DMS153 treated with DMSO at 0.1 percent for 48 hours (cell line): ENCODE measurements at regions not wholly inside any gene's neighbourhood (a gene's known extent, or its start where the extent isn't known, plus 50 kb on each side); places are given as distances from the start of the nearest gene placed in this dataset.

ENCODE experiments used
- DNase-seq: peaks from one replicate; lab custom pipeline; 2025; ENCODE audit not compliant: unreplicated experiment; lab: John Stamatoyannopoulos, UW

DNA sequence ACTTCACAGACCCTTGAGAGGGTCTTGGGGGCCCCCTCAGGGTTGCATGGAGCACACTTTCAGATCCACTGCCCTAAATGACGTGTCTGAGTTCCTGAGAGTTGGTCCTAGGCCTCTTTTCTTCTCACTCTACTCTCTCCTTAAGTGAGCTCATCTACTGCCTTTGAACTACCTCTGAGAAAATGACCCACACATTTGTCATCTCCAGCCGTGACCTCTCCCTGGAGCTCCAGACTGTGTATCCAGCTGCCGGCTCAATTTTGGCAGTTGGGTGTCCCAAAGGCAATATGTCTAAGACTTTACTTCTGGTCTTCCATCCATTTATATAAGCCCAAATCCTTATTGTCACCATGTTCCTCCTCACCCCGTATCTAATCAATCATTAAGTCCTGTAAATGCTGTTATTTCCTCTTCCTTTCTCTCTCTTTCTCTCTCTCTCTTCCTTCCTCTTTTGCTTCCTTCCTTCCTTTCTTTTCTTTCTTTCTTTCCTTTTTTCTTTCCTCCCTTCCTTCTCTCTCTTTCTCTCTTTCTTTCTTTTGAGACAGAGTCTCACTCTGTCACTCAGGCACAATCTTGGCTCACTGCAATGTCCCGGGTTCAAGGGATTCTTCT is 51.2 kb upstream of the HSPA9 start:
- DNase-seq: no peak

DNA sequence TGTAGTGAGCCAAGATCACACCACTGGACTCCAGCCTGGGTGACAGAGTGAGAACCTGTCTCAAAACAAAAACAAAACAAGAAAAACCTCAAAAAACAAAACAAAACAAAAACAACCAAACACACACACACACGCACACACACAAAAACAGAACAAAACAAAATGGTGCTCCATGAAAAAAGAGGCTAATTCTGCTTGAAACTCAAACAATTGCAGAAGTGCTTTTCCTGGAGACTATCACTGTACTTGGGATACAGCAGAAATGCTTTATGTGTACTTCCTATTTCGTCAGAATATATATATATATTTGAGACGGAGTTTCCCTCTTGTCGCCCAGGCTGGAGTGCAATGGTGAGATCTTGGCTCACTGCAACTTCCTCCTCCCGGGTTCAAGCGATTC is 49.9 kb upstream of the HSPA9 start:
- no peak for DNase-seq
